T47D (cell line): ENCODE measurements at regions not wholly inside any gene's neighbourhood (a gene's known extent, or its start where the extent isn't known, plus 50 kb on each side); places are given as distances from the start of the nearest gene placed in this dataset.

Source experiments
- DNase-seq, 2 experiments: peaks; one replicate each; pipeline versions ENCODE4 v3.0.0 to v3.0.0-alpha.2; 2011 to 2012; ENCODE audit warnings: low read depth in 1 of 2, low spot score in 1 of 2
- JUND ChIP-seq: IDR thresholded peaks from 2 replicates; pipeline ENCODE4 v1.6.1; 2012; ENCODE audit warnings: low read depth
- in situ Hi-C: cut with HindIII; loops from 2 replicates; pipeline ENCODE4 v1.10.0; 2016; ENCODE audit warnings: low sequenced_read_pairs, low pct_unique_long_range_greater_than_20kb

DNA sequence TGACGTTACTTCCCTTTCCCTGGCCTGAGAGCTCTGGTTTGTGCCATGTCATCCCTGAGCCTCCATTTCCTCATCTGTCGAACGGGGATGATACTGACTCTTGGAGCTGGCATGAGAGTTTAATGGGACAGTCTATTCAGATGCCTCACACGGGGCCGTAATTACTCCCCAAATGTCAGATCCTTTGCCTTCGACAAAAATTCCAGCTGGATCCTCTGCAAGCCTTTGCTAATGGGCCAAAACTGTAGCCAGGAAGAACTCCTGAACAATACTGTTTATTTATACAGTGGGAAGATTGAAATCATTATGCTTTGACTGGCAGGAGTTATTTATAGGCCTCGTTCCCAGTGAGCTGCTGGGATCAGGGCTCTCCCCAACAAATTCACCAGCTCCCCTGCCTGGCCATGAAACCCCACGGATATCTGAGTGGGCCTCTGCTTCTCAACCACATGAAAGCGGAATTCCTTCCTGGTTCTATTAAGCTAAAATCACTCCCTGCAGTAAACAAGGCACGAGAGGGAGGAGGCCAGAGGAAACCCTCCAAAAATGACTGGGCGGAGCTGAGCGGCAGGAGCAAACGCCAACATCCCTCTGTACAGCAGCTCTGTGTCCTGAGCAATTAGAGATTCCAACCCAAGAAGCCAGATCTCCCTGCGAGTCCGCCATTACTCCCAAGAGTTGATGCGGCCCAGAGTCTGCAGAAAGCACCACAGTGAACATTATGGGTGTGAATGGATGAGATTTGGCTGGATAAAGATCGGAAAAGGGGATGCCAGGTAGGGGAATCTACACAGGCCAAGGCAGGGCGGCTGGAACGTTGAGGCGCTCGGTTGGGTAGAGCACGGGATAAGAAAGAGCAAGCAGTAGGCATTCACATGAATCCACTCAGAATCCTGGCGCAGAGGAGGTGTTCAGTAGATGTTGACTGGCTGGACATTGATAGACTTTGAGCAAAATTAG, 326.1 kb downstream of the BCL11B start:
- TF ChIP-seq JUND: no peak
- DNase-seq: no peak
- in situ Hi-C loops: no loop called here

DNA sequence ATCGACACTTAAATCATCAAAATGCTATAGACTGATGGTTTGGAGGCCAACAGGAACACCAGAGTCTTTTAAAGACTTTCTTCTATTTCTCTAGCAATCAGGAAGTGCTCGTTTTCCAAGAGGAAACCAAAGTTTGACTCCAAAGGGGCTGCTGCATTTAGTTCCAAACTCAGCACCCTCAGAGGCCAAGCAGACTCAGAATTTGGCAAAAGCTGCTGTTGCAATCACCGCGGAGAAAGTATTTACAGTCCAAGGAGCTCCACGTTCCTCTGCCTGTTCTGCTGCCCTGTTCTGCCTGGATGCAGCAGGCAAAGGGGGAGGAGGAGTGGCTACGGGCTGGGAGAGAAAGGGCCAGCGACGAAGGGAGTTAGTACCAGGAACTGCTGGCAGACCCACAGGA, 325.1 kb downstream of the BCL11B start:
- in situ Hi-C loops: no loop called here
- DNase-seq: peak in 1 of 2 experiments; percentile 44
- TF ChIP-seq JUND: no peak

DNA sequence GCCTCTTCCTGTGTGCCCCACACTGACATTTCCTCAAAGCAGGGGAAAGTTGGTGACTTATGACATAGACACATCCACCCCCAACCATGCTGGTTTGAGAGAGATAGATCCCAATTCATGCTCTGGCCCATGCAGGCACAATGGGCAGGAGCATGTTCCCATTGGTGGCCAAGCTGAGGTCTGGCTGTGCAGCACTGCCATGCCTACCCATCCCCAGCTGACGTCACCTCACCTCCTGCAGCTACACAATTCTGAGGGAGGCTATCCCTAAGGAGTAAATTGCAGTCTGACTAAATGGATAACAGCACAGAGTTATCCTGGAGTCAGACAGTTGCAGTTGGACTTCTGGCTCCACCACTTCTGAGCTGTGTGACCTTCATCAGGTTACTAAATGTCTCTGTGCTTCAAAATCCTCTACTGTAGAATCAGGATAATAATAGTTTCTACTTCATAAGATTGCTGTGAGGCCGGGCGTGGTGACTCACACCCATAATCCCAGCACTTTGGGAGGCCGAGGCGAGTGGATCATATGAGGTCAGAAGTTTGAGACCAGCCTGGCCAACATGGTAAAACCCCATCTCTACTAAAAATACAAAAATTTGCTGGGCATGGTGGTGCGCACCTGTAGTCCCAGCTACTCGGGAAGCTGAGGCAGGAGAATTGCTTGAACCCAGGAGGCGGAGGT, 323.9 kb downstream of the BCL11B start:
- in situ Hi-C loops: no loop called here
- DNase-seq: no peak
- no peak for TF ChIP-seq JUND

DNA sequence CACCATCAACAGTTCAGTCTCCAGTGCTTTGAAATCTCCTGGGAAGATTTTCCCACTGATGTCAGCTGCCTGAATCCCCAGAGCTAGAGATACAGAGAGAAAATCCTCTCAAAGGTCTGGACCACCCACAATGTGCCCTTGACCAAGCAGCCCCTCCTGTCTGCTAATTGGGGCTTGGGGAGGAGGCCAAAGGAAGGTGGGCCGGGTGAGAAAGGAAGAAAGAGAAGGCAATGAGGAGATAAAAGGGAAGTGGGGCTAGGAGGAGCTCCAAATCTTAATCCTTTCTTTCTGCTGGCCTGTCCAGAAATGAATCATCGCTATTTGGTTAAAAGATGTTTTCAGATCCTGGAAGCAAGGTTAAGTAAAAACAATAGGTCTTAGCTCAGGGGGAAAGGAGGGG, 322.9 kb downstream of the BCL11B start:
- DNase-seq: no peak
- TF ChIP-seq JUND: no peak
- in situ Hi-C loops: no loop called here

DNA sequence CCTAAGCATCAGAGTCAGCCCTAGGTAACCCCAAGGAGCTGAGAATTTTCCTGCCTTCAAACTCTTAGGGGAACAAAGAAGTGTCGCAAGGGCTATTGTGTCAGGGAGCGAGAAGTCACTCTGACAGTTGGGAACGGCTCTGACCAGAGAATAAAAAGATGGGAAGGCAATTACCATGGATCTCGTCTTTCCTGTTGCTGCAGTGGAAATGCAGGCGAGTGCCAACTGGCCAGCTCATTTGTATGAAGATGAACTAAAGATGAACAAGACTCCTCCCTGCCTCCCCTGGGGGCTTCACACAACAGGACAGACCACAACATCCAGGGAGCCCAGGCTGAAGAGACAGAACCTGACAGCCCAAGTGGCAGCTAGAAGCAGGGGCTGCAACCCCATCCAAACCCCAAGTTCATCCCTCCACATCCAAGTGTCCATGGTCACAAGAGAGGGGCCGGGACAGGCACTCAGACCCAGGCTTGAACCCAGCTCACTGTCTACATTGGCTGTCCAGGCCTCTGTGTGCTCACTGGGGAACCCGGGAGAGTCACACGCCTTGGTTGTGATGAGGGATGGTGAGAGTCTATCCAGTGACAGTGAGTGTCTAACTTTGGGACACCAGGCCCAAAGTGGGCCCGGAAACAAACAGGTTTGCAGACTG, 322.4 kb downstream of the BCL11B start:
- no peak for TF ChIP-seq JUND
- peak in 1 of 2 experiments; percentile 47 for DNase-seq
- in situ Hi-C loops: no loop called here

DNA sequence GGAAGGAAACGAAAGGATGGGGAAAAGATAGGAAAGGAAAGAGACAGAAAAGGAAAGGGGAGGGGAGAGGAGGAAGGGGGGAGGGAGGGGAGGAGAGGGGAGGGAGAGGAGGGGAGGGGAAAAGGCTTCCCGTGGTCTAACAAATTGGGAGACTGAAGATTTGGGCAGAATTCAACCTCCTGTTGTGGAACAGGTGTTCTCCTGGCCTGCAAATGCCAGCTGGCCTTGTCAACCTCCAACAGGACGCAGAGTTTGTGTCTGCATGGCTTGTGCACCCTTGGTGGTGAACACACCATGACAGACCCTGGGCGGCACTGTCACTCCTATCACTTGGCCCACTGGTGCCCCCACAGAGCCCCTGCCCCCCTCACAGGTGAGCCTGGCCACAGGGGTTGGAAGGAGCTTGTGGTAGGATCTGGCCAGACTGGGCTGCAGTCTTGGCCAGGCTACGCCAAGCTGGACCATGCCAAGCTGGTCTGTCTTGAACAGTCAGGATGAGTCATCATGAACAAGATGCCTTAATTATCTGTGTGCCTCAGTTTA, 321.6 kb downstream of the BCL11B start:
- no peak for TF ChIP-seq JUND
- no peak for DNase-seq
- in situ Hi-C loops: no loop called here

DNA sequence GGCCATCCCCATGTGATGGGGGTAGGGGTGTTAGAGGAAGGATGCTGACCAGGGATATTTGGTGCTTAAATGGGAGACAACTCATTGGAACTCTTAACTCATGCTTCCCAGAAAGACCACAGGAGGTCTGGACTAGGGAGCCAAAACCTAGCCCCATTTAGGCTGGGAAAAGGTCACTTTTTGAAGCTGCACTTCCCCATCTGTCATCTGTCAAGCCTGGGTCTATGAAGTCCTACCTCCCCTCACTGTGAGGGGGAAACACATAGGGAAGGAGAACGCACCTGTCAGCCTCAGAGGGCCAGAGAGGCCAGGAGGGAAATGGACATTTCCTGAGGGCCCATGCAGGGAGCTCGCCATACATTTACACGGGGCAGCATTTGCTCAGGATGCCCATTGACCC, 321.0 kb downstream of the BCL11B start:
- in situ Hi-C loops: no loop called here
- DNase-seq: no peak
- no peak for TF ChIP-seq JUND

DNA sequence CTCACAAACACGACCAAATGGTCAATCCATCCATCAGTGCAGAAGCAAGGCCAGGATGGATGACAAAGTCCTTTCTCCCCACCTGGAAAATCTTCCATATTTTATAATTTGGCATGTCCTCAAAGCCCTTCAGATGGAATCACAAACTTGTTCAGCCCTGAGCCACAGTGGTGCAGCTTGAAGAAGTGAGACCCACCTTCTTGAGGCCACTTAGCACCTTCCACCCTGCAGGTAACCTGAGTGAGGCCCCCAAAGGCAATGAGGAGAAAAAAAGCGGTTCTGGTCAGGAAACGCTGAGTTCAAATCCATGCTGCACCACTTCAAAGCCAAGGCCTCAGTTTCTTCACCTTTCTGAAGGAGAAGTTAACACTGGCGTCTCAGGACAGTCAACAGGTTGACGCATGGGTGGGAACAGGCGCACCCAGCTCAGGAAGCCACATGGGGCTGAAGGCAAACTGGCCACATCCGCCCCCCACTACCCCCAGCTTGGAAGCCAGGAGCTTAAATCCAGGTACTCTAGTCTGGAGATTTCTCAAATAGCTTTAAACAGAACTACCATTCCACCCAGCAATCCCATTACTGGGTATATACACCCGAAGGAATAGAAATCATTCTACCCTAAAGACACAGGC, 320.4 kb downstream of the BCL11B start:
- DNase-seq: no peak
- no peak for TF ChIP-seq JUND
- in situ Hi-C loops: no loop called here

DNA sequence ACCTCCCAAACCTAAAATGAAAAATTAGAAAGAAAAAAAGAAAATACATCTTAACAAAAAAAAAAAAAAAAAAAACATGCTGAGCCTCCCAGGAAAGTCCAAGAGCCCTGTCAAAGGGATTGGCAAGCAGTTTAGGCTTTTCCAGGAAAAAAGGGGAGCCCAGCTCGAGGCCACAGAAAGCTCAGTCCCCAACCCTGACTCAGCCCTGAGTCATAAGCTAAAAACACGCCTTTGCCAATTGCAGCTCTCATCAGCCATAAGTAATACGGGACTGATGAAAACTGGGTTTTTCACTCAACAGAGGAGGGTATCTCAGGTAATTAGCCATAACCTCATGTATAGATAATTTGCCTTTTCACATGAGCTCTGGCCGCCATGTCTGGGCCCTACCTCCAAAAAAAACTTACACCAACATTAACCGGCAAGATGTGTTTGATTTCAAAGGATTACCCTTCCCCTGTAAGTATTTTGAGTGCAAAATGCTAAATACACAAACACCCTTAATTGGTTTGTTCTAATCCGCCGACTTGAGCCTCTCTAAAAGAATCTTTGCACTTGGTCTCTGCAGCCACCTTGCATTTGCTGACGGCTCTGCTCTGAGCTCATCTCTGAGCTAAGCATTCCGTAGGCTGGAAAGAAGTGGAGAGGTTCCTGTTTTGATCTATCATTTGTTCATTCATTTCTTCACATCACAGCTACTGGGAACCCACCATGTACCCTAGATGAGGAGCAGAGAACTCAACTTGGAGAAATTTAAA, 319.2 kb downstream of the BCL11B start:
- DNase-seq: no peak
- in situ Hi-C loops: no loop called here
- TF ChIP-seq JUND: no peak

DNA sequence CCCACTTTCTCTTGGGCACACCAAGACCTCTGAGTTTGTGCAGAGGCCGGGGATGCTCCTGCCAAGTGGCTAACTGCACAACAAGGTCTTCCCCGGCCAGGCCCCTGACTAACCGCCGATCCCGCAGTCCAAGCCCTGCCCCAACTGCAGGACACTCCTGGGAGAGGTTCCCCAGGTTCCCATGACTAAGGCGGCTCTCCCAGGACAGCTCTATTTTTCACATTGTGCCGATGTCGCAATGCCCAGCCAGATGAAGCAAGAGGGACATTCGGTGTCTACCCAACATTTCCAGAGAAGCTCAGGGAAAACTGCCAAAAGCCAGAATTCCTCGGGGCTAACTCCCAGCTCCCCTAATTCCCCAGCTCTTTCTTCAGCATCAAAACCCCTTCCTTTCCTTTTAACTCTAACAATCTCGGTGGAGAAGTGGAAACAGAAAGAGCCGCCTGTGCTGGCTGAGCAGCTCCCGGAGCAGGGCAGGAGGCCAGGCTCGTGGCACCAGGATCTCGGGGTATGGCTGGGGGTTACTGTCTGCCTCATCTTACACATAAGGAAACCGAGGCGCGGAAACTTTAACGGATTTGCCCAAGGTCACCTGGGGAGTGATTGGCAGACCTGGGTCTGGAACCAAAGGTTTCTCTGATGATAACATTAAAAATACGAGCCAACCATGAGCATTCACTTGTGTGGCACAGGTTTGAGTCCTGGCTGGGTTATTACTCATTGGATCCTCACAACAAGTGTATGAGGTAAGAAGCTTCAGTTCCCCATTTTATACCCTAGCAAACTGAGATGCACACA, 318.2 kb downstream of the BCL11B start:
- in situ Hi-C loops: no loop called here
- peak in 1 of 2 experiments; percentile 49 for DNase-seq
- TF ChIP-seq JUND: no peak

DNA sequence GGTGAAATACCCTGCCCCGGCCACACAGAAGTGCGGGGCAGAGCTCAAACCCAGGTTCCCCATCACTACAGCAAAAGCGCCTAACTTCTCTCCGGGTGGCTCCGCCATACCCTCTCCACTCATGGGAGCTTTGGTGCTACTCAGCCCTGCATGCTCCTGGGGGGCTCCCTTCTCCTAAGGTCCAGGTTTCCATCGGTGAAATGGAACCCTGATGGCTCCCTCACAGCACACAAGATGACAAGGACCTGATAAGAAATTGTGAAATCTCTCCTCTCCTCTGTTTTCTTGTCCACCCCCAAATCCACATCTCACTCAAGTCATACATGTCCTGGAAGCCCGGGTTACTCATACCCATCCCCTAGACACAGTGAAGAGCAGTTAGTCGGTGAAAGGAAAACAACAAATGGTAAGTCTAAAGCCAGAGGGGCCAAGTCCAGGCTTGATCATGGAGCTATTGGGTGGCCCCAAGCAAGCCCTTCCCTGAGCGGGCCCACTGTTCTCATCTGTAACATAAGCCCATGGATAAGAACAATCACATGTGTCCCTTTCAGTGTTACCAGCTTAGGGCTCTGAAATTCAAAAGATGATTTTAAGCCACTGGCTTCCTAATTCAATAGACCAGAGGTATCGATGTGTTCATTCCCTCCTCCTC, 317.5 kb downstream of the BCL11B start:
- in situ Hi-C loops: no loop called here
- no peak for DNase-seq
- TF ChIP-seq JUND: no peak
